Kidney epithelial cell (primary cell): ENCODE measurements at regions not wholly inside any gene's neighbourhood (a gene's known extent, or its start where the extent isn't known, plus 50 kb on each side); places are given as distances from the start of the nearest gene placed in this dataset.
"Not testable (repeated sequence)": the region's sequence is repeated elsewhere in the genome, so short reads cannot be mapped to it uniquely, and the experiment has no call there.

Experiments
- DNase-seq: peaks from one replicate; pipeline ENCODE4 v3.0.0-alpha.2; 2010; ENCODE audit warnings: low read depth
- H3K27me3 ChIP-seq: 2 replicates; pipeline ENCODE4 v1.6.0; 2011; ENCODE audit warnings: low read length; ENCODE audit not compliant: control insufficient read depth, insufficient read depth
- H3K36me3 ChIP-seq: 2 replicates; pipeline ENCODE4 v1.5.1; 2011; ENCODE audit warnings: low read length; ENCODE audit not compliant: control insufficient read depth, insufficient read depth
- H3K4me3 ChIP-seq: 2 replicates; pipeline ENCODE4 v1.5.1; 2011; ENCODE audit warnings: low read depth, mild to moderate bottlenecking, control low read depth, low read length
- TF ChIP-seq, protein P1 (sequence below): IDR thresholded peaks from 2 replicates; pipeline ENCODE4 v1.5.1; 2011; ENCODE audit warnings: mild to moderate bottlenecking, moderate library complexity, low read length, control low read depth, inconsistent platforms; ENCODE audit not compliant: insufficient read depth, poor library complexity, severe bottlenecking

DNA sequence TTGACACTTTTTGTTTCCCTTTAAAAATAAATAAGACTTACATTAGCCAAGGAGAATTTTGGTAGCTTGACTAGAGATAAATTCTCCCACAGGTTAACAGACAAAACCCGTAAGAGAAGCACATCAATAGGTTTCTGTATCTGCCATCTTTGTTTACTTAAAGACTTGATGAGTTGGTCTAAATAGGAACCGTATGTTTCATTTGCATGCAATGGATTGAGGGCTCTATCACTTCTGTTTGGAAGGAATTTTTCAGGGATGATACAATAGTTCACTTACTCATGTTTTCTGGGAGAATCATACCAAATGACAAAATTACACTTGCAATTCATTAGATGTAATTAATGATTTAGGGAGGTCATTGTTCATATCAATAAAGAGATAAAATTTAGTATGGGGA, 631.5 kb upstream of the NR2F2 start:
- DNase-seq: no peak
- H3K27me3 ChIP-seq: no peaks in the 10 kb centered on the region
- H3K4me3 ChIP-seq: no peak overlapping the region
- no peaks in the 10 kb centered on the region for H3K36me3 ChIP-seq
- TF ChIP-seq, protein P1, sequence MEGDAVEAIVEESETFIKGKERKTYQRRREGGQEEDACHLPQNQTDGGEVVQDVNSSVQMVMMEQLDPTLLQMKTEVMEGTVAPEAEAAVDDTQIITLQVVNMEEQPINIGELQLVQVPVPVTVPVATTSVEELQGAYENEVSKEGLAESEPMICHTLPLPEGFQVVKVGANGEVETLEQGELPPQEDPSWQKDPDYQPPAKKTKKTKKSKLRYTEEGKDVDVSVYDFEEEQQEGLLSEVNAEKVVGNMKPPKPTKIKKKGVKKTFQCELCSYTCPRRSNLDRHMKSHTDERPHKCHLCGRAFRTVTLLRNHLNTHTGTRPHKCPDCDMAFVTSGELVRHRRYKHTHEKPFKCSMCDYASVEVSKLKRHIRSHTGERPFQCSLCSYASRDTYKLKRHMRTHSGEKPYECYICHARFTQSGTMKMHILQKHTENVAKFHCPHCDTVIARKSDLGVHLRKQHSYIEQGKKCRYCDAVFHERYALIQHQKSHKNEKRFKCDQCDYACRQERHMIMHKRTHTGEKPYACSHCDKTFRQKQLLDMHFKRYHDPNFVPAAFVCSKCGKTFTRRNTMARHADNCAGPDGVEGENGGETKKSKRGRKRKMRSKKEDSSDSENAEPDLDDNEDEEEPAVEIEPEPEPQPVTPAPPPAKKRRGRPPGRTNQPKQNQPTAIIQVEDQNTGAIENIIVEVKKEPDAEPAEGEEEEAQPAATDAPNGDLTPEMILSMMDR: no peak

DNA sequence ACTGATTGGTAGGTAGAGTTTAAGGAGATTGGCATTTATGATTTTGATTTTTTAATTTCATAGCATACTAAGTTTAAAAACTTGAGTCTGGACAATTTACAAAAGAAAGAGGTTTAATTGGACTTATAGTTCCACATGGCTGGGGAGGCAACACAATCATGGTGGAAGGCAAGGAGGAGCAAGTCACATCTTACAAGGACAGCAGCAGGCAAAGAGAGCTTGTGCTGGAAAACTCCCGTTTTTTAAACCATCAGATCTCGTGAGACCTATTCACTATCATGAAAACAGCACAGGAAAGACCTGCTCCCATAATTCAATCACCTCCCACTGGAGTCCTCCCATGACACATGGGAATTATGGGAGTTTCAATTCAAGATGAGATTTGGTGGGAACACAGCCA, 630.9 kb upstream of the NR2F2 start:
- Histone ChIP-seq H3K27me3 (no peaks in the 10 kb centered on the region), H3K4me3 (no peak overlapping the region), H3K36me3 (no peaks in the 10 kb centered on the region)
- DNase-seq: no peak
- TF ChIP-seq, protein P1: no peak

DNA sequence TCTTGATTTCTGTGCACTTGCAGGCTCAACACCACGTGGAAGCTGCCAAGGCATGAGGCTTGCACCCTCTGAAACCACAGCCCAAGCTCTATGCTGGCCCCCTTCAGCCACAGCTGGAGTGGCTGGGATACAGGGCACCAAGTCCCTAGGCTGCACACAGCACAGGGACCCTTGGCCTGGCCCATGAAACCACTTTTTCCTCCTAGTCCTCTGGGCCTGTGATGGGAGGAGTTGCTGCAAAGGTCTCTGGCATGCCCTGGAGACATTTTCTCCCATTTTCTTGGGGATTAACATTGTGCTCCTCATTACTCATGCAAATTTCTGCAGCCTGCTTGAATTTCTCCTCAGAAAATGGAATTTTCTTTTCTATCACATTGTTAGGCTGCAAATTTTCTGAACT, 629.8 kb upstream of the NR2F2 start:
- H3K27me3 ChIP-seq, DNase-seq, H3K4me3 ChIP-seq, H3K36me3 ChIP-seq: not testable (repeated sequence)

DNA sequence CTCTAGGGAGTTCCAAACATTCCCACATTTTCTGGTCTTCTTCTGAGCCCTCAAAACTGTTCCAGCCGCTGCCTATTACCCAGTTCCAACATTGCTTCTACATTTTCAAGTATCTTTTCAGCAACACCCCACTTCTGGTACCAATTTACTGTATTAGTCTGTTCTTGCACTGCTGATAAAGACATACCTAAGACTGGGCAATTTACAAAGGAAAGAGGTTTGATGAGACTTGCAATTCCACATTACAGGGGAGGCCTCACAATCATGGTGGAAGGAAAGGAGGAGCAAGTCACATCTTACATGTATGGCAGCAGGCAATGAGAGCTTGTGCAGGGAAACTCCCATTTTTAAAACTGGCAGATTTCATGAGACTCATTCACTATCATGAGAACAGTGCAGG, 629.1 kb upstream of the NR2F2 start:
- Histone ChIP-seq H3K4me3 (no peak overlapping the region), H3K27me3 (no peaks in the 10 kb centered on the region), H3K36me3 (no peaks in the 10 kb centered on the region)
- DNase-seq: no peak
- TF ChIP-seq, protein P1: no peak

DNA sequence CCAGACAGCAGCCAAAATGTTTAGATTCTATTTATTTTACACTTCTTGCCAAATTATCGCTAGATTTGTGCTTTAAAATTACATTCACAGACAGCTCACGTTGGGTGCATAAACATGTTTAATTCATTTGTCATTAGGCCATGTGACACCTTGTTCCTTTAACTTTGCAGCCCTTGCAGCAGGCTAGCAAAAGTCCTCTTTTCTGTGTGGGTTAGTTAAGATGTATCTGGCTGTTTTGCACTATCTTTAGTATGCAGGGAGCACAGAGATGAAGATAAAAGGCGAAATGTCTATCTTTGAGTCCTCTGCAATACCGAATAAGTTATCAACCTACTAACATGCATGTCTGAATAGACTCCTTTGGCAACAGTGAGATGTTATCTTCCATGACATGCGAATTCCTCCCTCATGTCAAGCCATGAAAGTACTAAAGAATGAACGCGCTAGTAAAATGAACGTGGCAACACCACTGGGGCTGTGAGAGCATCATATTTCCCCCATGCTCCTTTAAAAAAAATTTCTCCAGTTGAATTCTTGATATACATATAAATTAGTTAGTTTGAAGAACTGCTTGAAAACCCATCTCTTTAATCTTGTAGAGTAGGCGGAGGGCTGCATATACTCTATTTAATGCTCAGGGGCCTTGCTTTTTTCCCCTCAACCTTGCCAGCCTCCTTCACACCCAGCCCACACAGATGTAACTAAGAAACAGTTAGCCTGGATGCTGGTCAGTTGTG, 620.4 kb upstream of the NR2F2 start:
- no peak overlapping the region for H3K4me3 ChIP-seq
- no peaks in the 10 kb centered on the region for H3K36me3 ChIP-seq
- TF ChIP-seq, protein P1: no peak
- no peaks in the 10 kb centered on the region for H3K27me3 ChIP-seq
- no peak for DNase-seq

DNA sequence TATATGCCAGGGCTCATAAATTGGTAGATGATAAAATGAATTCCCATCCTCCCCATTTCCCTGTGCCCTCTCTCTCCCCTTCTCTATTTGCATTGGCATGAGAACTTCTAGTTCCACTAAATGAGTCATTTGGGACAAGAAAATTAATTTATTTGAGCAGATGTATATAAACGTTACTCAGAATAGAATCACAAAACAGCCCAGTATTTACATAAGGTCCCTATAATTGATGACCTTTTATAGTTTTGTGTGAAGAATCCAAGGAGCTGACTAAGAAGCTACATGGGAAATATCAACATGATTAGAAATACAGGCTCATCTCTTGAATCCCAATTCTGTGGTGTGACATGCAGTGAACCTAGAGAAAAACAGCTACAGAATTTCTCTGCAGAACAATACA, 617.7 kb upstream of the NR2F2 start:
- no peak overlapping the region for H3K4me3 ChIP-seq
- TF ChIP-seq, protein P1: no peak
- DNase-seq: no peak
- no peaks in the 10 kb centered on the region for H3K36me3 ChIP-seq
- H3K27me3 ChIP-seq: no peaks in the 10 kb centered on the region
